EL (cell line): ENCODE measurements at regions not wholly inside any gene's neighbourhood (a gene's known extent, or its start where the extent isn't known, plus 50 kb on each side); places are given as distances from the start of the nearest gene placed in this dataset.

Experiments used
- DNase-seq: peaks from one replicate; pipeline ENCODE4 v3.0.0-alpha.2; 2016

DNA sequence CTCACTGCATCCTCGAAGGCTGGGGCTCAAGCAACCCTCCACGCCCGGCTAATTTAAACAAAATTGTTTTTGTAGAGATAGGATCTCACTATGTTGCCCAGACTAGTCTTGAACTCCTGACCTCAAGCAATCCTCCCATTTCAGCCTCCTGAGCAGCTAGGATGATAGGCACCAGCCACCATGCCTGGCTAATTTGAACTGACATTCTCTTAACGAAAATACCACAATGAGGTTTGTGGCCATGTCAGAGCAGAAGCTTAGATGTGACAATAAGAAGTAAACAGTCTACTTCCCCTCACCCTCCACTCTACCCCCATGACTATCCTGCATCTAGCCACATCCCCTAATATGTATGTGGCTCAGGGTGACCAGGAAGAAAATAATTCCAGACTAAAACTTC, 74.8 kb upstream of the PLCB4 start:
- no peak for DNase-seq

DNA sequence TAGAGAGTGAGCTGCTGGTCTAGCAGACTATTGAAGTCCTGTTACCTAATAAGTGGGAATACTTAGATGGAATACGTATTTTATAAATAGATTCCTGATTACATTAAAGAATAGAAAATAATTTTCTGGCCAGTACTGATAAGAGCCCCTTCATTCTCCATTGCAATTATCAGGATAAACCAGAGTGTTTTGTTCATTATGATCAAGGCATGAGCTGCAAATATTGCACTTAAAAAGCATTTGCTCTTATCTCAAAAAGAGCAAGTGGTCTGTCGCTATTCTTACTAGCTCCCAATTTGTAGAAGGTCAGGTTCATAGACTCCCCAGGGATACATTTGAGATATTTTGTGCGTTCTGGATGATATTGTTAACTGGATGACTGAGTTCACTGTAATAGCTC, 73.1 kb upstream of the PLCB4 start:
- no peak for DNase-seq

DNA sequence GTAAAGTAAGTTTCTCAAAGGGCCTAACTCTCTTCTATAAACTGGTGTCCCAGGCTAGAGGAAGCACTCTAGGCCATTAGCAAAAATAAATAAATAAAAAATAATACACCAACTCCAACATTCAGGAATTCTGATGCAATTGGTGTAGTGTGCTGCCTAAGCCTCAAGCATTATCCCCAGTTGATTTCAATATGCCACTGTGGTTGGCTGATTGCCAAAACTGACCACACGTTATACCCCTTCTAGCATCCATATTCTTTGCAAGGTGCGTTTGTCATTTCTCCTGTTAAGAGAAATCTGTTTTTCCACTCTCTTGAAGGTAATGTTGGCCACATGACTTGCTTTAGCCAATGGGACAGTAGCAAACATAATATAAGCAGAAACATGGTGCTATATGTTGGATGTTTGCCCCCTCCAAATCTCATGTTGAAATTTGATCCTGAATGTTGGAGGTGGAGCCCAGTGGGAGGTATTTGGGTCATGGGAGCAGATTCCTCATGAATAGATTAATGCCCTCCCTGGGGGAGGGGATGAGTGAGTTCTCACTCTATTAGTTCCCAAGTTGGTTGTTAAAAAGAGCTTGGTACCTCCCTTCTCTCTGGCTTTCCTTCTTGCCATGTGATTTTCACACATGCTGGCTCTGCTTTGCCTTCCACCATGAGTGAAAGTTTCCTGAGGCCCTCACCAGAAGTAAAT, 71.9 kb upstream of the PLCB4 start:
- no peak for DNase-seq

DNA sequence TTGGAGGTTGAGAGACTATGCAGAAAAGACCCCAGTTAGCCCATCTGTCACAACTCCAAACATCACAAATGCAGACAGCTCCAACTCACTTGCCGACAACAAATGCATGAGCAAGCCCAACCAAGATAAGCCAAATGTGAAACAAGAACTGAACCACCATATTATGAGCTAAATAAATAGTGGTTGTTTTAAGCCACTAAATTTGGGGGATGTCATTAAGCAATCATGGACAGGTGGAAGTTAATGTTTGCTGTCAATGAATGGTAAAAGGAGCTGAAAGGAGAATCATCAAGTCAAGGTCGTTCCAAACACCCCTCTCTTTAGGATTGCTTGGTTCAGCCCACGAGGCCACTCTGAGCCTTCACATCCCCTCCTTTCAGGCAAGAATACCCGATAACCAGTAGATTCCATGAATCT, 71.2 kb upstream of the PLCB4 start:
- no peak for DNase-seq

GRCh38 chr20:9011121-9011520, 57.8 kb upstream of the PLCB4 start:
- no peak for DNase-seq

DNA sequence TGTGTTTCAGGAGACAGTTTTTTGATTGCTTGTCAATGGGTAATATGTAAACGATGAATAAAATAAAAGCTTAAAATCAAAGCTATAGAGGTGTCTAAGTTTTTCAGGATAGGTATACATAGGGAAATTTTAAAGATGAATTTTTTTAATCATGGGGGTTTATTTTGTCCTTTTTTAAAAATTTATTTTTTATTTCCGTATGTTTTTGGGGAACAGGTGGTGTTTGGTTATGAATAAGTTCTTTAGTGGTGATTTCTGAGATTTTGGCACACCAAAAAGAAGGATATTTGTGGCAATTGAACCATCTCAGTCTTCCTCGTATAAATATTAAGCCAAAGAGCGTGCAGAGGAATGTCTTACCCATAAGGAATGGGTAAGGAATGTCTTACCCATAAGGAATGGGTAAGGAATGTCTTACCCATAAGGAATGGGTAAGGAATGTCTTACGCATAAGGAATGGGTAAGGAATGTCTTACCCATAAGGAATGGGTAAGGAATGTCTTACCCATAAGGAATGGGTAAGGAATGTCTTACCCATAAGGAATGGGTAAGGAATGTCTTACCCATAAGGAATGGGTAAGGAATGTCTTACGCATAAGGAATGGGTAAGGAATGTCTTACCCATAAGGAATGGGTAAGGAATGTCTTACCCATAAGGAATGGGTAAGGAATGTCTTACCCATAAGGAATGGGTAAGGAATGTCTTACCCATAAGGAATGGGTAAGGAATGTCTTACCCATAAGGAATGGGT, 53.5 kb upstream of the PLCB4 start:
- DNase-seq, result peak; percentile 52

GRCh38 chr20:9015984-9016324, 52.9 kb upstream of the PLCB4 start:
- DNase-seq, result peak; percentile 81

GRCh38 chr20:9018346-9018745, 50.5 kb upstream of the PLCB4 start:
- no peak for DNase-seq
